HL-60 (cell line): ENCODE measurements at regions not wholly inside any gene's neighbourhood (a gene's known extent, or its start where the extent isn't known, plus 50 kb on each side); places are given as distances from the start of the nearest gene placed in this dataset.
"Not testable (repeated sequence)": the region's sequence is repeated elsewhere in the genome, so short reads cannot be mapped to it uniquely, and the experiment has no call there.

Experiments used
- GABPA ChIP-seq: IDR thresholded peaks from 2 replicates; pipeline ENCODE4 v1.6.1; 2012; ENCODE audit warnings: low read depth
- POLR2AphosphoS5 ChIP-seq: IDR thresholded peaks from 2 replicates; pipeline ENCODE4 v1.6.1; 2012; ENCODE audit warnings: low read depth
- TF ChIP-seq, protein P1 (sequence below): IDR thresholded peaks from one replicate; pipeline ENCODE4 v1.5.1; 2011; ENCODE audit warnings: low read length, control low read depth, inconsistent platforms; ENCODE audit not compliant: insufficient read depth
- TF ChIP-seq, protein P2 (sequence below): IDR thresholded peaks from 2 replicates; pipeline ENCODE4 v1.6.1; 2012; ENCODE audit warnings: low read depth; ENCODE audit not compliant: insufficient replicate concordance

DNA sequence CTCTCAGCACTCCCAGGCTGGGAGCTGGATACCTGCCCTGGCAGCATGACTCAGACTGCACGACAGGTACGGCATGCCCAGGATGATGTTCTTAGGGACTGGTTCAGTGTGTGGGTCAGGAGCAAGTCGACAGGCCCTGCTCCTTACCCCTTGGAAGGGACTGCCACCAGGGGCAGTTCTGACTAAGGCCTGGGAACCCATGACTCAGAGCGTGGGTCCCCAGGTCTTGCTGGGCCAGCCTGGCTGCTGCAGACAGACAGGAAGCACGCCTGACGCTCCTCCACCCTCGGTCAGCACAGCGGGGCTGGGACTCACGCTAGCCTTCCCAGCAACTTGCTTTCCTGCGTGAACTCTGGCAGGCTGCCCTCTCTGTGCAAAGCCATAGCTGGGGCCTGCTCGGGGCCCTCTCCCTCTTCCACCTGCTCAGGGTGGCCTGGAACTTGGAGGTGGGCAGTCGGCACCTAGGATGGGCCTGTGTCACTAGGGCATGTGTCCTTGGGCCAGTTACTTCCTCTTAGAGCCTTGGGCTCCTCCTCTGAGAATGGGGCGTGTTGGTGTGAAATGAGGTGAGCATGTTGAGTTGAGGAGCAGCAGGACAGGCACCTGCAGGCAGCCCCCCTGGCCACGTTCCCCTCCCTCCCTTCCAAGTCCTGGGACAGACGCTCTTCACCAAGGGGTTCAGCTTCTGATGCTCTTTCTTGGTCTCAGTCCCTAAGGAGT, 127.0 kb upstream of the AKAP13 start:
- TF ChIP-seq, protein P1, sequence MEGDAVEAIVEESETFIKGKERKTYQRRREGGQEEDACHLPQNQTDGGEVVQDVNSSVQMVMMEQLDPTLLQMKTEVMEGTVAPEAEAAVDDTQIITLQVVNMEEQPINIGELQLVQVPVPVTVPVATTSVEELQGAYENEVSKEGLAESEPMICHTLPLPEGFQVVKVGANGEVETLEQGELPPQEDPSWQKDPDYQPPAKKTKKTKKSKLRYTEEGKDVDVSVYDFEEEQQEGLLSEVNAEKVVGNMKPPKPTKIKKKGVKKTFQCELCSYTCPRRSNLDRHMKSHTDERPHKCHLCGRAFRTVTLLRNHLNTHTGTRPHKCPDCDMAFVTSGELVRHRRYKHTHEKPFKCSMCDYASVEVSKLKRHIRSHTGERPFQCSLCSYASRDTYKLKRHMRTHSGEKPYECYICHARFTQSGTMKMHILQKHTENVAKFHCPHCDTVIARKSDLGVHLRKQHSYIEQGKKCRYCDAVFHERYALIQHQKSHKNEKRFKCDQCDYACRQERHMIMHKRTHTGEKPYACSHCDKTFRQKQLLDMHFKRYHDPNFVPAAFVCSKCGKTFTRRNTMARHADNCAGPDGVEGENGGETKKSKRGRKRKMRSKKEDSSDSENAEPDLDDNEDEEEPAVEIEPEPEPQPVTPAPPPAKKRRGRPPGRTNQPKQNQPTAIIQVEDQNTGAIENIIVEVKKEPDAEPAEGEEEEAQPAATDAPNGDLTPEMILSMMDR: not testable (repeated sequence)
- TF ChIP-seq GABPA, POLR2AphosphoS5: not testable (repeated sequence)
- TF ChIP-seq, protein P2, sequence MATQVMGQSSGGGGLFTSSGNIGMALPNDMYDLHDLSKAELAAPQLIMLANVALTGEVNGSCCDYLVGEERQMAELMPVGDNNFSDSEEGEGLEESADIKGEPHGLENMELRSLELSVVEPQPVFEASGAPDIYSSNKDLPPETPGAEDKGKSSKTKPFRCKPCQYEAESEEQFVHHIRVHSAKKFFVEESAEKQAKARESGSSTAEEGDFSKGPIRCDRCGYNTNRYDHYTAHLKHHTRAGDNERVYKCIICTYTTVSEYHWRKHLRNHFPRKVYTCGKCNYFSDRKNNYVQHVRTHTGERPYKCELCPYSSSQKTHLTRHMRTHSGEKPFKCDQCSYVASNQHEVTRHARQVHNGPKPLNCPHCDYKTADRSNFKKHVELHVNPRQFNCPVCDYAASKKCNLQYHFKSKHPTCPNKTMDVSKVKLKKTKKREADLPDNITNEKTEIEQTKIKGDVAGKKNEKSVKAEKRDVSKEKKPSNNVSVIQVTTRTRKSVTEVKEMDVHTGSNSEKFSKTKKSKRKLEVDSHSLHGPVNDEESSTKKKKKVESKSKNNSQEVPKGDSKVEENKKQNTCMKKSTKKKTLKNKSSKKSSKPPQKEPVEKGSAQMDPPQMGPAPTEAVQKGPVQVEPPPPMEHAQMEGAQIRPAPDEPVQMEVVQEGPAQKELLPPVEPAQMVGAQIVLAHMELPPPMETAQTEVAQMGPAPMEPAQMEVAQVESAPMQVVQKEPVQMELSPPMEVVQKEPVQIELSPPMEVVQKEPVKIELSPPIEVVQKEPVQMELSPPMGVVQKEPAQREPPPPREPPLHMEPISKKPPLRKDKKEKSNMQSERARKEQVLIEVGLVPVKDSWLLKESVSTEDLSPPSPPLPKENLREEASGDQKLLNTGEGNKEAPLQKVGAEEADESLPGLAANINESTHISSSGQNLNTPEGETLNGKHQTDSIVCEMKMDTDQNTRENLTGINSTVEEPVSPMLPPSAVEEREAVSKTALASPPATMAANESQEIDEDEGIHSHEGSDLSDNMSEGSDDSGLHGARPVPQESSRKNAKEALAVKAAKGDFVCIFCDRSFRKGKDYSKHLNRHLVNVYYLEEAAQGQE: not testable (repeated sequence)
